ENCODE measurements at regions not wholly inside any gene's neighbourhood (a gene's known extent, or its start where the extent isn't known, plus 50 kb on each side); places are given as distances from the start of the nearest gene placed in this dataset.

DNA sequence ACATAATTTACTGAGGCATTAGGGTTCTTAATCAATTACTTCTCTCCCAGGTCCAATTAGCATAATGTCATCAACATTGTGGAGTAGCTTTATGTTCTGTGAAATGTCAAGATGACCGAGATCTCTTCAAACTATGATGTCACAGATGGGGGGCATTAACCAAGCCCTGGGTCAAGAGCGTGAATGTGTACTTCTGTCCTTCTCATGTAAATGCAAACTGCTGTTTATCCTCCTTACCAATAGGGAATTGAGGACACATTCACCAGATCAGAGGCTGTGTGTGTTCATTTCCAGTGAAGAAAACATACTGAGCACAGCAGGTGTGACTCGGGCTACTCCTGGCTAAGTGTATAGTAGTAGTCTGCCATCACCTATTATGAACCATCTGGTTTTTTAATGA lies 177.9 kb downstream of the MINAR1 start:
- TF ChIP-seq, protein P1, sequence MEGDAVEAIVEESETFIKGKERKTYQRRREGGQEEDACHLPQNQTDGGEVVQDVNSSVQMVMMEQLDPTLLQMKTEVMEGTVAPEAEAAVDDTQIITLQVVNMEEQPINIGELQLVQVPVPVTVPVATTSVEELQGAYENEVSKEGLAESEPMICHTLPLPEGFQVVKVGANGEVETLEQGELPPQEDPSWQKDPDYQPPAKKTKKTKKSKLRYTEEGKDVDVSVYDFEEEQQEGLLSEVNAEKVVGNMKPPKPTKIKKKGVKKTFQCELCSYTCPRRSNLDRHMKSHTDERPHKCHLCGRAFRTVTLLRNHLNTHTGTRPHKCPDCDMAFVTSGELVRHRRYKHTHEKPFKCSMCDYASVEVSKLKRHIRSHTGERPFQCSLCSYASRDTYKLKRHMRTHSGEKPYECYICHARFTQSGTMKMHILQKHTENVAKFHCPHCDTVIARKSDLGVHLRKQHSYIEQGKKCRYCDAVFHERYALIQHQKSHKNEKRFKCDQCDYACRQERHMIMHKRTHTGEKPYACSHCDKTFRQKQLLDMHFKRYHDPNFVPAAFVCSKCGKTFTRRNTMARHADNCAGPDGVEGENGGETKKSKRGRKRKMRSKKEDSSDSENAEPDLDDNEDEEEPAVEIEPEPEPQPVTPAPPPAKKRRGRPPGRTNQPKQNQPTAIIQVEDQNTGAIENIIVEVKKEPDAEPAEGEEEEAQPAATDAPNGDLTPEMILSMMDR (IDR thresholded peaks at IDR 0.05): no peak

DNA sequence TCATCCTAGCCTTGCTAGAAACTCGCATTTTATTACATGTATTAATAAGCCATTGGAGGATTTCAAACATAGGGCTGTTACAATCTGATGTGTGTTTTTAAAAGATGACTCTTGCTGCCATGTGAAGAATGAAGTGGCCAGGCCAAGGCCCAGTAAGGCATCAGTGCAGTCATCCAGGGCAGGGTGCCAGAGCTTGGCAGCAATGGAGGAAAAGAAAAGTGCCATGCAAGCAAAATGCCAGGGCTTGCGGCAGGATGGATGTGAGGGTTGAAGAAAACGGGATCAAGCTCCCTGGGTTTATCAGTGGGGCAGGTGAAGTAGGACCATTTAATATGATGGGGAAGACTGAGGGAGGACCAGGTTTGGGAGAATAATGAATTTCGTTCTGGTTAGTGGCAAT lies 183.6 kb downstream of the MINAR1 start:
- TF ChIP-seq, protein P1 (IDR thresholded peaks at IDR 0.05): no peak

DNA sequence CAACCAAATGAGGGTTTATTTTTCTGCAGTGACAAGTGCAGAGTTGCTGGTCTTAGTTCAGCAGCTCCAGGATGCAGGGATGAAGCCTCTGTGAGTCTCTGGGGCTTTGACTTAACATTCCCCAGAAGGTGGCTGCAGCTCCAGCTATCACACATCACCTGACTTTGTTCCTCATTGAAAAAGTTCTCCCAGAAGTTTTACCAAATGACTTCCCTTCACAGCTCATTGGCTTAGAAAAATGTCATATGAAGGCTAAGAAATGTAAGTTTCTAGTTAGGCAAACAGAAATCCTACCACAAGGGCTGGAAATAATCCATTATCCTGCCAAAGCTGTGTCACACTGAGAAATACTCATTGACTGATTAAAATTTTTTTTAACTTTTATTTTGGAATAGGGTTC lies 184.9 kb downstream of the MINAR1 start:
- TF ChIP-seq, protein P1 (IDR thresholded peaks at IDR 0.05): no peak

DNA sequence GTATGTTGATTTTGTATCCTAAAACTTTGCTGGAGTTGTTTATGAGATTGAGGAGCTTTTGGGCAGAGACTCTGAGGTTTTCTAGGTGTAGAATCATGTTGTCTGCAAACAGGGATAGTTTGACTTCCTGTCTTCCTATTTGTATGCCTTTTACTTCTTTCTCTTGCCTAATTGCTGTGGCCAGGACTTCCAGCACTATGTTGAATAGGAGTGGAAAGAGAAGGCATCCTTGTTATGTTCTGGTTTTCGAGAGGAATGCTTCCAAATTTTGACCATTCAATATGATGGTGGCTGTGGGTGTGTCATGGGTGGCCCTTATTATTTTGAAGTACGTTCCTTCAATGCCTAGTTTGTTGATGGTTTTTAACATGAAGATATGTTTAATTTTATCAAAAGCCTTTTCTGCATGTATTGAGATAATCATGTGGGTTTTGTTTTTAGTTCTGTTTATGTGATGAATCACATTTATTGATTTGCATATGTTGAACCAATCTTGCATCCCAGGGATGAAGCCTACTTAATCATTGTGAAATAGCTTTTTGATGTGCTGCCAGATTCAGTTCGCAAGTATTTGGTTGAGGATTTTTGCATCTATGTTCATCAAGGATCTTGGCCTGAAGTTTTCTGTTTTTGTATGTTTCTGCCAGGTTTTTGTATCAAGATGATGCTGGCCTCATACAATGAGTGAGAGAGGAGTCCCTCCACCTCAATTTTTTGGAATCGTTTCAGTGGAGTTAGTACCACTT lies 188.1 kb downstream of the MINAR1 start:
- TF ChIP-seq, protein P1 (IDR thresholded peaks at IDR 0.05): no peak

DNA sequence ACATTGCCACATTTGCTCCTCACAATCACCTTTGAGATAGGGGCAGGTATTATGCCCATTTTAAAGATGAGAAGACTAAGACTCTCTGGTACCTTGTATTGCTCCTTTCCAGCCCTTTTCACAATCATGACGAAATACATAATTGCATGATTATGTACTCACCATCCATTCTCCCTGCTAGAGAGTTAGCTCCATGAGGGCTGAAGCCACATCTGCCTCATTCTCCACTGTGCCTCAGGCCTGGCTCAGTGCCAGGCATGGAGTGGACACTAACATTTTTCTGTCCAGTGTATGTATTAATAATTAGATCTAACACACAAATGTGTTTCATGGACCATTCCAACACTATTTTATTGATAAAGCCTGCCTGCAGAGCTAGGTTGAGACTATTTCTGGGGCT lies 191.4 kb downstream of the MINAR1 start:
- TF ChIP-seq, protein P1 (IDR thresholded peaks at IDR 0.05): no peak

DNA sequence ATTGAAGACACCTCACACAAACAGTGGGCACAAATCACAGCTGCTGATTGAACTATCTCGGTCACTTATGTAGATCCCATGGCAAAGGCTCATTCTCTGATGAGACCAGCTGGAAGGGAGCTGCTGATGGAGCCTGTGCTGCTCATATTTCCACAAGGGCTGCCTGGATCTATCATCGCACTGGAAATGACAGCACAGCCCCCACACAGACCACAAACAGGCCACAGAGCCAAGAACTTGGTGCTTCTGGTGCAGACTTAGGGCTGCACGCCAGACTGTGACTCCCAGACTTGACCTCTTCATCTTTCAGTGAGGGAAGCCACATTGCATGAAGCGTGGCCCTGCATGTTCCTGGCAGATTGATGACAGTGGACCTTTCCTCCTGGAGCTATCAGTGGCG lies 197.6 kb downstream of the MINAR1 start:
- TF ChIP-seq, protein P1 (IDR thresholded peaks at IDR 0.05): no peak

DNA sequence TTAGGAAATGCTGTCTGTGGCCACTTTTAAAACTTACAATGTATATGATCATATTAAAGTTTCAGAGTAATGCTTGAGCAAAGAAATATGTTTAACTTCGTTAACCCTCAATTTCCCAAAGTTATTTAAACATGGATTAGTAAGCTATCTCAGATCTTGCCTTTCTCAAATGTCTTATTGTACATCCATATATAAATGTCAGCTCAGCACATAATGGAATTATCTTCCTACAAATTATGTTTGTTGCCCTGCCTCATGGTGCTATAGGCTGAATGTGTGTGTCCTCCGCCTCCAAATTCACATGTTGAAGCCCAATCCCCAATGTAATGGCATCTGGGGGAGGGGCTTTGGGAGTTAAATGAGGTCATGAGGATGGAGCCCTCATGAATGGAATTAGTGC lies 200.3 kb downstream of the MINAR1 start:
- TF ChIP-seq, protein P1 (IDR thresholded peaks at IDR 0.05): no peak

Measured in LNCAP (cell line).